Mesothelial cell of epicardium (in vitro differentiated cells): ENCODE measurements at regions not wholly inside any gene's neighbourhood (a gene's known extent, or its start where the extent isn't known, plus 50 kb on each side); places are given as distances from the start of the nearest gene placed in this dataset.
"Not testable (repeated sequence)": the region's sequence is repeated elsewhere in the genome, so short reads cannot be mapped to it uniquely, and the experiment has no call there.

ENCODE experiments used
- DNase-seq, 2 experiments: peaks; one replicate each; pipeline ENCODE4 v3.0.0; 2021; ENCODE audit warnings: low spot score in 2 of 2; ENCODE audit not compliant: unreplicated experiment in 2 of 2
- H3K27ac Mint-ChIP-seq: 2 replicates; pipeline ENCODE4 v1.8.0; 2021; ENCODE audit warnings: mixed read lengths
- H3K27me3 Mint-ChIP-seq: 2 replicates; pipeline ENCODE4 v1.8.0; 2021; ENCODE audit warnings: low read depth, mixed read lengths
- H3K36me3 Mint-ChIP-seq: 2 replicates; pipeline ENCODE4 v1.8.0; 2021; ENCODE audit warnings: mixed read lengths
- H3K4me1 Mint-ChIP-seq: 2 replicates; pipeline ENCODE4 v1.8.0; 2021; ENCODE audit warnings: mixed read lengths
- H3K4me3 Mint-ChIP-seq: 2 replicates; pipeline ENCODE4 v1.8.0; 2021; ENCODE audit warnings: mild to moderate bottlenecking, moderate library complexity, mixed read lengths
- H3K9me3 Mint-ChIP-seq: 2 replicates; pipeline ENCODE4 v1.8.0; 2021; ENCODE audit warnings: mixed read lengths
- CTCF ChIP-seq: fragments of 200-600 bp; sonication (generic); IDR thresholded peaks from one replicate; pipeline ENCODE4 v1.5.0; 2021; ENCODE audit warnings: antibody characterized with exemption; ENCODE audit not compliant: unreplicated experiment

- no peak for DNase-seq
- no peak overlapping the region for H3K27ac Mint-ChIP-seq
- no peak overlapping the region for H3K4me3 Mint-ChIP-seq
- peaks cover 1% of the 10 kb centered on the region for H3K27me3 Mint-ChIP-seq
- no peaks in the 10 kb centered on the region for H3K36me3 Mint-ChIP-seq
- TF ChIP-seq CTCF, result no peak
- peaks cover 2% of the 10 kb centered on the region for H3K4me1 Mint-ChIP-seq
- peaks cover 5% of the 10 kb centered on the region for H3K9me3 Mint-ChIP-seq
These were observed 139.8 kb downstream of the SLITRK5 start for GRCh38 chr13:87810920-87811344.

GRCh38 chr13:87814403-87814802, 143.2 kb downstream of the SLITRK5 start:
- no peak overlapping the region for H3K4me3 Mint-ChIP-seq
- no peak overlapping the region for H3K27ac Mint-ChIP-seq
- no peaks in the 10 kb centered on the region for H3K36me3 Mint-ChIP-seq
- H3K4me1 Mint-ChIP-seq, result peaks cover 2% of the 10 kb centered on the region
- H3K27me3 Mint-ChIP-seq, result no peaks in the 10 kb centered on the region
- no peak for DNase-seq
- peaks cover 5% of the 10 kb centered on the region for H3K9me3 Mint-ChIP-seq
- TF ChIP-seq CTCF, result no peak

- peaks cover 4% of the 10 kb centered on the region for H3K27me3 Mint-ChIP-seq
- no peak for DNase-seq
- H3K4me3 Mint-ChIP-seq, result no peak overlapping the region
- H3K9me3 Mint-ChIP-seq, result no peaks in the 10 kb centered on the region
- peaks cover 2% of the 10 kb centered on the region for H3K4me1 Mint-ChIP-seq
- no peak for TF ChIP-seq CTCF
- H3K36me3 Mint-ChIP-seq, result no peaks in the 10 kb centered on the region
- H3K27ac Mint-ChIP-seq, result no peak overlapping the region
These were observed 149.1 kb downstream of the SLITRK5 start for GRCh38 chr13:87820241-87820640.

- Mint-ChIP-seq H3K9me3 (no peaks in the 10 kb centered on the region), H3K4me1 (peaks cover 2% of the 10 kb centered on the region), H3K27me3 (peaks cover 5% of the 10 kb centered on the region), H3K4me3 (no peak overlapping the region), H3K36me3 (no peaks in the 10 kb centered on the region), H3K27ac (no peak overlapping the region)
- DNase-seq, result no peak
- TF ChIP-seq CTCF, result no peak
These were observed 150.3 kb downstream of the SLITRK5 start for GRCh38 chr13:87821512-87821911.

GRCh38 chr13:87826301-87826700, 155.1 kb downstream of the SLITRK5 start:
- not testable (repeated sequence) for H3K4me3 Mint-ChIP-seq, H3K9me3 Mint-ChIP-seq, H3K27ac Mint-ChIP-seq, H3K4me1 Mint-ChIP-seq, H3K36me3 Mint-ChIP-seq, H3K27me3 Mint-ChIP-seq, DNase-seq

GRCh38 chr13:87827479-87827878, 156.3 kb downstream of the SLITRK5 start:
- H3K9me3 Mint-ChIP-seq, result no peaks in the 10 kb centered on the region
- H3K36me3 Mint-ChIP-seq, result no peaks in the 10 kb centered on the region
- no peaks in the 10 kb centered on the region for H3K4me1 Mint-ChIP-seq
- H3K27ac Mint-ChIP-seq, result no peak overlapping the region
- no peak overlapping the region for H3K4me3 Mint-ChIP-seq
- H3K27me3 Mint-ChIP-seq, result peaks cover 7% of the 10 kb centered on the region
- TF ChIP-seq CTCF, result no peak
- DNase-seq, result no peak
